Body of pancreas (tissue), 4 donors: ENCODE measurements at regions not wholly inside any gene's neighbourhood (a gene's known extent, or its start where the extent isn't known, plus 50 kb on each side); places are given as distances from the start of the nearest gene placed in this dataset.

ENCODE experiments used
- ATAC-seq: fragments of 150-250 bp; one replicate; pipeline ENCODE4 v1.9.1; 2016
- DNase-seq, 4 donors: peaks; one replicate each; pipeline ENCODE4 v3.0.0-alpha.2; 2019
- H3K27ac ChIP-seq, 4 donors: fragments of 200-600 bp; sonication (generic); 1 replicate in 3 of 4; 2 replicates in 1 of 4; pipeline versions ENCODE4 v1.5.1 to v1.6.1; 2016 to 2019; ENCODE audit warnings: mild to moderate bottlenecking in 1 of 4, mixed read lengths in 1 of 4, moderate library complexity in 1 of 4
- H3K27me3 ChIP-seq, 2 donors: fragments of 200-600 bp; sonication (generic); one replicate each; pipeline ENCODE4 v1.6.0; 2016; ENCODE audit warnings: mild to moderate bottlenecking in 1 of 2
- H3K36me3 ChIP-seq, 2 donors: fragments of 200-600 bp; sonication (generic); replicated peaks in 1 of 2; 2 replicates each; pipeline ENCODE4 v1.5.1; 2016; ENCODE audit warnings: low read depth in 2 of 2; ENCODE audit not compliant: insufficient read depth in 1 of 2
- H3K4me1 ChIP-seq: fragments of 200-600 bp; sonication (generic); one replicate; pipeline ENCODE4 v1.6.0; 2016
- H3K4me3 ChIP-seq, 2 donors: fragments of 200-600 bp; sonication (generic); 1 replicate in 1 of 2; 2 replicates in 1 of 2; pipeline ENCODE4 v1.5.1; 2016 to 2019
- H3K9me3 ChIP-seq, 3 donors: fragments of 200-600 bp; sonication (generic); 1 replicate in 2 of 3; 2 replicates in 1 of 3; pipeline ENCODE4 v1.5.1; 2016
- CTCF ChIP-seq, 7 experiments: fragments of 450-650 bp in 4 of 7; fragments of 200-600 bp in 3 of 7; sonication (generic) in 3 of 7; IDR thresholded peaks; one replicate each; pipeline ENCODE4 v1.5.1; 2016 to 2019; ENCODE audit warnings: antibody characterized with exemption in 7 of 7
- POLR2A ChIP-seq, 3 donors: fragments of 450-650 bp; IDR thresholded peaks; one replicate each; pipeline ENCODE4 v1.6.1; 2016; ENCODE audit warnings: antibody characterized with exemption in 3 of 3, mild to moderate bottlenecking in 2 of 3
- WGBS, 2 donors: methylation state at CpG; one replicate each; pipeline ENCODE4 v1.1.5; 2017; 5-methylcytosine and 5-hydroxymethylcytosine counted together
- intact Hi-C: fragments of 100-400 bp; cut with DNase I; formaldehyde crosslinking; loops from one replicate; pipeline ENCODE4 v1.15.1; 2023

- ATAC-seq: no peak
- DNase-seq: no peak
- intact Hi-C loops: no loop called here
- peaks cover 26% of the 10 kb centered on the region for H3K4me1 ChIP-seq
- H3K36me3 ChIP-seq: no peaks in the 10 kb centered on the region
- TF ChIP-seq POLR2A (IDR thresholded peaks at IDR 0.05): no peak
- no peak for TF ChIP-seq CTCF (IDR thresholded peaks at IDR 0.05)
- whole genome bisulfite sequencing, 2 donors: 82 to 89% methylated on average over 5 of the region's 5 CpGs
- H3K4me3 ChIP-seq: no peak overlapping the region
- no peaks in the 10 kb centered on the region for H3K9me3 ChIP-seq
- no peak overlapping the region for H3K27ac ChIP-seq
- no peaks in the 10 kb centered on the region for H3K27me3 ChIP-seq
Observed at GRCh38 chr20:50323777-50324775, 133.4 kb downstream of the CEBPB start.

- no peak overlapping the region for H3K27ac ChIP-seq
- no peak overlapping the region for H3K4me3 ChIP-seq
- TF ChIP-seq CTCF (IDR thresholded peaks at IDR 0.05) (no peak), POLR2A (IDR thresholded peaks at IDR 0.05) (no peak)
- H3K27me3 ChIP-seq: no peaks in the 10 kb centered on the region
- peaks cover 20% of the 10 kb centered on the region for H3K4me1 ChIP-seq
- intact Hi-C loops: no loop called here
- no peak for ATAC-seq
- no peak for DNase-seq
- H3K36me3 ChIP-seq: no peaks in the 10 kb centered on the region
- WGBS, 2 donors: 89 to 100% methylated on average over 1 to 4 of the region's 4 CpGs
- H3K9me3 ChIP-seq: no peaks in the 10 kb centered on the region
Observed at GRCh38 chr20:50325215-50325614, 134.6 kb downstream of the CEBPB start.

- intact Hi-C loops: no loop called here
- no peaks in the 10 kb centered on the region for H3K36me3 ChIP-seq
- no peak overlapping the region for H3K27ac ChIP-seq
- WGBS, 2 donors: 81 to 91% methylated on average over 3 of the region's 3 CpGs
- H3K9me3 ChIP-seq: no peaks in the 10 kb centered on the region
- ATAC-seq (no peak), DNase-seq (no peak)
- no peak overlapping the region for H3K4me3 ChIP-seq
- peaks cover 19% of the 10 kb centered on the region for H3K4me1 ChIP-seq
- no peaks in the 10 kb centered on the region for H3K27me3 ChIP-seq
- TF ChIP-seq POLR2A (IDR thresholded peaks at IDR 0.05): no peak
- no peak for TF ChIP-seq CTCF (IDR thresholded peaks at IDR 0.05)
Observed at GRCh38 chr20:50325651-50326050, 135.0 kb downstream of the CEBPB start.

- Histone ChIP-seq H3K4me3 (no peak overlapping the region), H3K27me3 (no peaks in the 10 kb centered on the region), H3K27ac (no peak overlapping the region), H3K4me1 (peaks cover 20% of the 10 kb centered on the region), H3K9me3 (no peaks in the 10 kb centered on the region), H3K36me3 (no peaks in the 10 kb centered on the region)
- WGBS, 2 donors: 41 to 54% methylated on average over 2 of the region's 2 CpGs
- TF ChIP-seq CTCF (IDR thresholded peaks at IDR 0.05) (no peak), POLR2A (IDR thresholded peaks at IDR 0.05) (no peak)
- ATAC-seq (no peak), DNase-seq (no peak)
- intact Hi-C loops: no loop called here
Observed at GRCh38 chr20:50327666-50328065, 137.0 kb downstream of the CEBPB start.
